PC-3 (cell line): ENCODE measurements at regions not wholly inside any gene's neighbourhood (a gene's known extent, or its start where the extent isn't known, plus 50 kb on each side); places are given as distances from the start of the nearest gene placed in this dataset.

Experiments
- EZH2 ChIP-seq: fragments of 300-600 bp; sonication (generic); IDR thresholded peaks from one replicate; pipeline ENCODE4 v1.6.1; 2017; ENCODE audit warnings: antibody characterized with exemption, mild to moderate bottlenecking, low read length; ENCODE audit not compliant: unreplicated experiment
- EZH2phosphoT487 ChIP-seq: fragments of 300-600 bp; sonication (generic); IDR thresholded peaks from 2 replicates; pipeline ENCODE4 v1.6.1; 2018; ENCODE audit warnings: mild to moderate bottlenecking, antibody characterized with exemption, low read length, borderline replicate concordance
- TF ChIP-seq, protein P1 (sequence below): fragments of 300-600 bp; sonication (generic); conservative IDR thresholded peaks from 2 replicates; pipeline ENCODE4 v1.5.1; 2017; ENCODE audit warnings: antibody characterized with exemption, low read depth, mild to moderate bottlenecking, low read length

DNA sequence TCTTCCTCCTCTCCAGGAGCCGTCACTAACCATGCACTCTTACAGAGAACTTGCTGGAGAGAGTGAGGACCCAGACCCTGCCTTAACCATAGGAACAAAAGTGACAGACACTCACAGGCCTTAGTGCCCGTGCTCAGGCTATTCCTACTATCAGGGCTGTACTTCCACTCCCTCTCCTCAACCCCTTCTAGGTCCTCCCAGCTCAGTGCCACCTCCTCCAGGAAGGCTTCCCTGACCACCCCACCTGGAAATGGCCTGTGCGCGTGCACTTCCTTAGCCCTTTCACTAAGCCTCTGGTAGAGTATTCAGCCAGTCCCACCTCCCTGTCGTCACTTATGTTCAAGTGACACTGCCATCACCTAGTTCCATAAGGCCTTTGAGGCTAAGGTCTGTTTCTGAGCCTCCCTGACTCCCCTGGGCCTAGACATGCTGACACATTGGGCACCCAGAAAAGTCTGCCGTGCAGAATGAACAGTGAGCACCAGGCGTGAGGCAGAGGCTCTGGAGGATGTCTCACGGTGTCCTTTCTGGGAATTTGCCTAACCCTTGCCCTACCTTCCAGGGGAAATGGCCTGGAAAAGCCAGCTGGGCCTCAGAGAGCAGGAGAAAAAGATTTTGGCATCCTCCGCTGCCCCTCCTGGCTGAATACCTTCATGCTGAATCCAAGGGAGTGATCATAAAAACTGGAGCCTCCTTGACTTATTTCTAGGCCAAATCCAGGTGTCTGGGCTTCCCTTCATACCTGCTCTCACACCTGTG is 108.6 kb upstream of the SMAD3 start:
- TF ChIP-seq, protein P1, sequence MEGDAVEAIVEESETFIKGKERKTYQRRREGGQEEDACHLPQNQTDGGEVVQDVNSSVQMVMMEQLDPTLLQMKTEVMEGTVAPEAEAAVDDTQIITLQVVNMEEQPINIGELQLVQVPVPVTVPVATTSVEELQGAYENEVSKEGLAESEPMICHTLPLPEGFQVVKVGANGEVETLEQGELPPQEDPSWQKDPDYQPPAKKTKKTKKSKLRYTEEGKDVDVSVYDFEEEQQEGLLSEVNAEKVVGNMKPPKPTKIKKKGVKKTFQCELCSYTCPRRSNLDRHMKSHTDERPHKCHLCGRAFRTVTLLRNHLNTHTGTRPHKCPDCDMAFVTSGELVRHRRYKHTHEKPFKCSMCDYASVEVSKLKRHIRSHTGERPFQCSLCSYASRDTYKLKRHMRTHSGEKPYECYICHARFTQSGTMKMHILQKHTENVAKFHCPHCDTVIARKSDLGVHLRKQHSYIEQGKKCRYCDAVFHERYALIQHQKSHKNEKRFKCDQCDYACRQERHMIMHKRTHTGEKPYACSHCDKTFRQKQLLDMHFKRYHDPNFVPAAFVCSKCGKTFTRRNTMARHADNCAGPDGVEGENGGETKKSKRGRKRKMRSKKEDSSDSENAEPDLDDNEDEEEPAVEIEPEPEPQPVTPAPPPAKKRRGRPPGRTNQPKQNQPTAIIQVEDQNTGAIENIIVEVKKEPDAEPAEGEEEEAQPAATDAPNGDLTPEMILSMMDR: no peak
- no peak for TF ChIP-seq EZH2phosphoT487
- no peak for TF ChIP-seq EZH2
